Muscle of arm (tissue), 1 donor: ENCODE measurements at regions not wholly inside any gene's neighbourhood (a gene's known extent, or its start where the extent isn't known, plus 50 kb on each side); places are given as distances from the start of the nearest gene placed in this dataset.
"Not testable (repeated sequence)": the region's sequence is repeated elsewhere in the genome, so short reads cannot be mapped to it uniquely, and the experiment has no call there.

ENCODE experiments used
- DNase-seq: peaks from one replicate; pipeline ENCODE4 v3.0.0-alpha.2; 2013

- DNase-seq = no peak
These were observed 91.4 kb downstream of the NCOR2 start for GRCh38 chr12:124476011-124476400.

GRCh38 chr12:124475295-124476010 lies 92.0 kb downstream of the NCOR2 start:
- no peak for DNase-seq

- no peak for DNase-seq
These were observed 92.7 kb downstream of the NCOR2 start for GRCh38 chr12:124474709-124475108.

GRCh38 chr12:124472690-124473279 lies 94.6 kb downstream of the NCOR2 start:
- DNase-seq = no peak

- DNase-seq = no peak
These were observed 95.6 kb downstream of the NCOR2 start for GRCh38 chr12:124471828-124472227.

GRCh38 chr12:124470806-124471205 lies 96.6 kb downstream of the NCOR2 start:
- DNase-seq = no peak

GRCh38 chr12:124470139-124470538 lies 97.3 kb downstream of the NCOR2 start:
- DNase-seq = no peak

GRCh38 chr12:124469193-124469888 lies 98.1 kb downstream of the NCOR2 start:
- no peak for DNase-seq

- DNase-seq = not testable (repeated sequence)
These were observed 99.9 kb downstream of the NCOR2 start for GRCh38 chr12:124467549-124467948.

- DNase-seq = peak; percentile 48
These were observed 100.9 kb downstream of the NCOR2 start for GRCh38 chr12:124466216-124467128.

- DNase-seq = no peak
These were observed 101.9 kb downstream of the NCOR2 start for GRCh38 chr12:124465473-124465872.

- DNase-seq = no peak
These were observed 102.6 kb downstream of the NCOR2 start for GRCh38 chr12:124464830-124465229.

GRCh38 chr12:124464062-124464461 lies 103.3 kb downstream of the NCOR2 start:
- peak; percentile 59 for DNase-seq

- DNase-seq = no peak
These were observed 104.0 kb downstream of the NCOR2 start for GRCh38 chr12:124463341-124463921.

GRCh38 chr12:124462750-124463149 lies 104.7 kb downstream of the NCOR2 start:
- no peak for DNase-seq

GRCh38 chr12:124461851-124462623 lies 105.4 kb downstream of the NCOR2 start:
- no peak for DNase-seq

GRCh38 chr12:124461241-124461673 lies 106.2 kb downstream of the NCOR2 start:
- DNase-seq = no peak

GRCh38 chr12:124460771-124461170 lies 106.6 kb downstream of the NCOR2 start:
- DNase-seq = no peak

- no peak for DNase-seq
These were observed 107.4 kb downstream of the NCOR2 start for GRCh38 chr12:124459852-124460645.
